VCaP (cell line): ENCODE measurements at regions not wholly inside any gene's neighbourhood (a gene's known extent, or its start where the extent isn't known, plus 50 kb on each side); places are given as distances from the start of the nearest gene placed in this dataset.

Source experiments
- H3K27ac ChIP-seq: fragments of 450-650 bp; 2 replicates; pipeline ENCODE4 v1.5.1; 2017
- TF ChIP-seq, protein P1 (sequence below): fragments of 450-650 bp; conservative IDR thresholded peaks from 2 replicates; pipeline ENCODE4 v1.5.1; 2017; ENCODE audit warnings: mild to moderate bottlenecking, moderate library complexity

DNA sequence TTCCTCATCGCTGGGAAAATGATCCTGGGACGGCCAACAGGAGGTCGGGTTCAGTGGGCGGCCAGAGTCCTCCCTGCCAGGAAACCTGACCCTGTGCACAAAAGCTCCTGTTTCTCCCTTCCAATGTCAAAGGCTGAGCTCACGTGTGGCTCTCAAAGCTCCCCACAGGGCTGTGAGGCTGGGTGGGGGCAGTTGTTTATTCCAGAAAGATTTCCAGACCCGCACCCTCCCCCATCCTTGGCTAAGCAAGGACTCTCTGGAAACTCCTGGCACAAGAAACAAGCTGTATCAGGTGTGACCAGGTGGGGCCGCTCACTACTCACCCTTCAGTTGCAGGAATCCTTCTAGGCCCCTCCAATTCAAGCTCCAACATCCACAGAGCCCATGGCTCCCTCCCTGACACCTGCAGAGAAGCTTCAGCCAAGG is 131.9 kb downstream of the SHANK2 start:
- H3K27ac ChIP-seq: 0 out of 2 replicates have a peak overlapping the region, but pooled peaks have one; percentile 7
- TF ChIP-seq, protein P1, sequence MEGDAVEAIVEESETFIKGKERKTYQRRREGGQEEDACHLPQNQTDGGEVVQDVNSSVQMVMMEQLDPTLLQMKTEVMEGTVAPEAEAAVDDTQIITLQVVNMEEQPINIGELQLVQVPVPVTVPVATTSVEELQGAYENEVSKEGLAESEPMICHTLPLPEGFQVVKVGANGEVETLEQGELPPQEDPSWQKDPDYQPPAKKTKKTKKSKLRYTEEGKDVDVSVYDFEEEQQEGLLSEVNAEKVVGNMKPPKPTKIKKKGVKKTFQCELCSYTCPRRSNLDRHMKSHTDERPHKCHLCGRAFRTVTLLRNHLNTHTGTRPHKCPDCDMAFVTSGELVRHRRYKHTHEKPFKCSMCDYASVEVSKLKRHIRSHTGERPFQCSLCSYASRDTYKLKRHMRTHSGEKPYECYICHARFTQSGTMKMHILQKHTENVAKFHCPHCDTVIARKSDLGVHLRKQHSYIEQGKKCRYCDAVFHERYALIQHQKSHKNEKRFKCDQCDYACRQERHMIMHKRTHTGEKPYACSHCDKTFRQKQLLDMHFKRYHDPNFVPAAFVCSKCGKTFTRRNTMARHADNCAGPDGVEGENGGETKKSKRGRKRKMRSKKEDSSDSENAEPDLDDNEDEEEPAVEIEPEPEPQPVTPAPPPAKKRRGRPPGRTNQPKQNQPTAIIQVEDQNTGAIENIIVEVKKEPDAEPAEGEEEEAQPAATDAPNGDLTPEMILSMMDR: peak; percentile 78

DNA sequence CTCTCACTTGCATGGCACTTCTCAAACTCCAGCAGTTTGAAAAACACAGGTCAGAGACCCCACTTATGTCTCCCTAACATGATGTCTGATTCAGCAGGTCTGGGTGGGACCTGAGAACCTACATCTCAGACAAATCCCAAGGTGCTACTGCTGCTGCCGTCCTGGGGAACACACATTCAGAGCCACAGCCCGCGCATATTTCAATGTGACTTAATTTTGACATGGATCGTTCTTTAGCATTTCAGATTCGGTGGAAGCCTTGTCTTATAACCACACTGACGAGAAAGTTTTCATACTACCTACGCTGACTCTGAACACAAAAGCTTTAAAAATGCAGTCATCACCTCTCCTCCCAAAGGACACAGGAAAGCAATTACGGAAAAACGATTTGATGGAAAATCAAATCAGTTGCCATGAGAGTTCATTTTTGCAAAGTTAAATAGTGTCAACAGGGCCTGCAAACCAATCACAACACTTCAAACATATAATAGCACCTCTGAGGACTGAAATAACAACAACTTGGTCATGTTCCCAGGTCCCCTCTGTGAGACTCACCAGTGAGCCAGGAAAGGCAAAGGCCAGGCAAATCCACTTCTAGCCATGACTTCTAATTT is 132.6 kb downstream of the SHANK2 start:
- TF ChIP-seq, protein P1: no peak
- H3K27ac ChIP-seq: no peak overlapping the region

DNA sequence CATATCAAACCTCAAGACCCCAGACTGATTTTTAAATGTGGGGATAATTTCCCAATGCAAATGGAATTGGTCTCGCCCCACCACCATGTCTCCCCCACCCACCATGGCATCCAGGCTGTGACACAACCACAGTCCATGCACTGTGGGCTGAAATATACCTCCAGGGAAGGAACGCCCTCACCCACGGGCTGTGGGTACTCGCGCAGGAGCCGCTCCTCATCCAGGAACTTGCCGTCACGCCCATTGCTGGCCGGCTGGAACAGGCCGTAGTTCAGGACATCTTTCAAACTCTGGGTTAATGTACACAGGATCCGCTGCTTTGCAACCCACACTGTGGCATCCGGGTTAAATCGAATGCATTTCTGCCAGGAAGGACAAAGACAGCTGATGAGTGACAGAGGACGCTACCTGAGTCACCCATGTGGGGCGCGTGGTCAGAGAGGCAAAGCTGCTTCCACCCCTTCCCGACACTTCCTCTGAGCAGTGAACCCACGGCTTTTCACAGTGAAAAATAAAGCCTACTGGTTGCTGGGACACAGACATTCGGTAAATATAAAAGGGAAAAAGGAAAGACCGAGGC is 133.6 kb downstream of the SHANK2 start:
- TF ChIP-seq, protein P1: no peak
- H3K27ac ChIP-seq: no peak overlapping the region

DNA sequence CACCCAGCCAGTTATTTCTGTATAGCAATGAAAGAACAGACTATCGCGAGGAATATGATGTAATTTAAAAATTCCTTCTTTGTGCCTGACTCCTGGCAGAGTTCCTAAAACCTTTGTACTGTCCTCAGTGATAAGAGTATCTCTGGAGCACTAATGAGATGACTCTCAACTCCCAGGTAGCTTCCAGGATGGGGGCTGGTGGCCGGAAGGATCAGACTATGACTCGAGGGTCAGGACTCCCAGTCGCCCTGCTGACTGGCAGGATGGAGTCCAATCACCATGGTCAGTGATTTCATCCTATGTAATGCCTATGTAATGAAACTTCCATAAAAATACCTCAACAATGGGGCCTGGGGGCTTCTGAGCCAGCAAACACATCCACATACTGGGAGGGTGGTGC is 135.1 kb downstream of the SHANK2 start:
- TF ChIP-seq, protein P1: no peak
- H3K27ac ChIP-seq: no peak overlapping the region

DNA sequence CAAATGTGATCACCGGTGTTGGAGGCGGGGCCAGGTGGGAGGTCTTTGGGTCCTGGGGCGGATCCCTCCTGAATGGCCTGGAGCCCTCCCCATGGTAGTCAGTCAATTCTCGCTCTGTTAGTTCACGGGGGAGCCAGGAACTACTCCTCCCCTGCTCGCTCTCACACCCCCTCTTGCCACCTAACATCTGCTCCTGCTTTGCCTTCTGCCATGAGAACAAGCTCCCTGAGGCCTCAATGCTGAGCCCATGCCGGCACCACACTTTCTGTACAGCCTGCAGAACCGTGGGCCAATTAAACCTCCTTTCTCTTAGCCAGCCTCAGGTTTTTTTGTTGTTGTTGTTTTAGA is 135.7 kb downstream of the SHANK2 start:
- TF ChIP-seq, protein P1: no peak
- H3K27ac ChIP-seq: no peak overlapping the region

DNA sequence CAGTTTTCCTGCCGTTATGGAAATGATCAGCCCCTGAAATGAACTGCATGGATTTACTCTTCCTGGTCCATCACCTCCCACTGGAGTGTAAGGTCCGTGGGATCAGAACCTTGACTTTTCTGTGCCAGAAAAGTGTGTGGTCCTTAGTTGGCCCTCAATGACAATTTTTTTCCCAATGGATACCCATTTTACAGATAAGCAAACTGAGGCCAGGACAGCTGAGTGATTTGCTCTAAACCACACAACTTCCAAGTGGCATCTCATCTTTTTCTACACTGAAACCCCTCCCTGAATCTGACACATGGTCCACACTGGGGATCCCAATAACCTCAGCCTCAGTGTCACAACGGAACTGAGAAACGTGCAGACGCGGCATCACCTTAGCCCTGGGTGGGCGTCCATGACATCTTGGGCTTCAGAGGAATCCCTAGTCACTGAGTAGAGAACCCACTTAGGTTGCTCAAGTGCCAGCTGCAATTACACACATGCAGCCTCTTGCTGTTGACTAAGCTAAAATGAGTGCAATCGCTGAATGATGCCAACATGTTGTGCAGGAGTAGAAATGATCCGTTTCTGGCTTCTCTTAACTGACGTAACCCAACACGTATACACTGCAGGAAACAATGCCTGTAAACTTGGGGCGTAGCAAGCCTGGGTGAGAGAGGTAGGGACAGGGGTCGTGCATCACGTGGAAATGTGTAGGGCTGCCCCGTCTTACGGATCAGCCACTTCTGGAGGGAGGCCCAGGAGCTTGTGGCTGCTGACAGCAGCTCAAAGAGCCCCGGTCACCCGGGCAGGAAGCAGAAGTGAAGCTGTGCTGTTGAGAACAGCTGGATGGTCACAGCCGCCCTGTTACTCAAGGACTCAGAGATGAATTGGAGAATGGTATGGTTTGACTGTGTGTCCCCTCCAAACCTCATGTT is 136.3 kb downstream of the SHANK2 start:
- 0 out of 2 replicates have a peak overlapping the region, but pooled peaks have one; percentile 99 for H3K27ac ChIP-seq
- TF ChIP-seq, protein P1: no peak

DNA sequence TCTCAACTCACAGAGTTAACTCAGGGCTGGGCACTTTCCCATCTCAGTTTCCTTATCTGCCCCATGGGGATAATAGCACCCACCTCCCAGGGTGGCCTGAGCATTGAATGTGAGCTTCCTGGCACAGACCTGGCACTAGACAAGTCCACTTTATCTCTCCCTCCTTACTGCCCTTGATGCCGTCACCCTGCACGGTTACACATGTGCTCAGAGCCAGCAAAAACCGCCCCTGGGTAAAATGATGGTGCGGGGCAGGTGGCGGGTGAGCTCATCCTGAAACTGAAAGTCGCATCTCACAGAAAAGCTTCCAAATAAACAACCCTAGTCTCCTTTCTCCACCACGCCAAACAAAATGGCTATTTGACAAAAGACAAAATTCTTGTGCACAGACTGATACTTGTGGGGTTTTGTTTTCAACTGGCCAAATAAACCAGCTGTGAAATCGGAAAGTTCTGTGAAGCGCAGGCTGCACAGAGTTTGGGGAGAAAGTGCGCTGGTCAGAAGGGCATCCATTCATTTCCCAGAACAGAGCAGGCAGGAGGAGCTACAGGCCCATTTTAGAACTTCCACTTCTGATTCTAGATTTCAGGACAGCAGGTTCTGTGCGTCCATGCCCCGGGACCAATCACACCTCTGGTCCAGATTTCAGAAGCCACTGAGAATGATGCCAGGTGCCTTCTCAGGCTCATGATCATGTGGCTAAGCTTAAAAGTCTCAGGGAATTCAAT is 138.1 kb downstream of the SHANK2 start:
- H3K27ac ChIP-seq: peak overlapping the region; percentile 99
- TF ChIP-seq, protein P1: no peak
